ENCODE measurements at regions not wholly inside any gene's neighbourhood (a gene's known extent, or its start where the extent isn't known, plus 50 kb on each side); places are given as distances from the start of the nearest gene placed in this dataset.

DNA sequence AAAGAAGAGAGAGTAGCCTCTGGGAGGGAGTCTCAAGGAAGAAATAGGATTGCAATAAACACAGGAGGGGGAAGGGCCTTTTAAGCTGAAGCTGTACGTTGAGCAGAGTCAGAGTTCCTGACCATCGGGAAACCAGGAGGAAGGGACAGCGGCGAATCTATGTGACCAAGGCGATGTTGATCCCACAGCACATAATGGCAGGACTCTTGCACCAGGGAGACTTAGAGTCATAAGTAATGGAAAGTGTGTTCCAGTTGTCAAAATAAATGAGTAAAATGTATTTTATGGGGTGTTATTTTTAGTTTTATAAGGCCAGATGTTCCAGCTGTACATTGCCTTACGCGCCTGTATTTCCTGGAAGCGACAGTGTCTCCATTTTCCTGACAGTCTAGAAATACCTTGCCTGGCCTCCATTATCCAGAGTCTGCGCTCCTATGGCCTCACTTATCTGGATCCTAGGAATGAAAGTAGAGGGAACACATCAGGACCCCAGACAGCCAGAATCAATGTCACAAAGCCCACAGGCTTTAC, 152.8 kb upstream of the COPS8 start:
- WGBS (ENCODE audit: low lambda C conversion rate): 63% methylated on average over 9 of the region's 9 CpGs
- Histone ChIP-seq H2AFZ (ENCODE audit: low read depth) (no peak overlapping the region), H4K20me1 (ENCODE audit: insufficient read depth) (no peaks in the 10 kb centered on the region), H3K79me2 (ENCODE audit: insufficient read depth) (no peaks in the 10 kb centered on the region), H3K4me1 (ENCODE audit: control insufficient read depth in 1 of 2, insufficient read depth in 2 of 2, low read depth in 1 of 2, low read length in 1 of 2) (no peaks in the 10 kb centered on the region), H3K9me2 (no peaks in the 10 kb centered on the region), H3K9me3 (no peaks in the 10 kb centered on the region), H3K27ac (ENCODE audit: low read depth in 2 of 2, low read length in 1 of 2) (no peak overlapping the region), H3F3A (replicated peaks; ENCODE audit: insufficient read depth) (no peaks in the 10 kb centered on the region), H3K36me3 (replicated peaks in 1 of 2; ENCODE audit: control insufficient read depth in 1 of 2, insufficient read depth in 2 of 2, low read length in 1 of 2) (no peaks in the 10 kb centered on the region), H3K9ac (no peak overlapping the region), H3K4me3 (ENCODE audit: low read depth in 2 of 2, low read length in 1 of 2) (no peak overlapping the region), H3K27me3 (ENCODE audit: insufficient read depth) (no peaks in the 10 kb centered on the region; the same call in 1 of the 2 replicates), H3K4me2 (no peak overlapping the region)
- ChIA-PET CTCF (no interaction called here), POLR2A (no interaction called here)
- TF ChIP-seq, protein P1, sequence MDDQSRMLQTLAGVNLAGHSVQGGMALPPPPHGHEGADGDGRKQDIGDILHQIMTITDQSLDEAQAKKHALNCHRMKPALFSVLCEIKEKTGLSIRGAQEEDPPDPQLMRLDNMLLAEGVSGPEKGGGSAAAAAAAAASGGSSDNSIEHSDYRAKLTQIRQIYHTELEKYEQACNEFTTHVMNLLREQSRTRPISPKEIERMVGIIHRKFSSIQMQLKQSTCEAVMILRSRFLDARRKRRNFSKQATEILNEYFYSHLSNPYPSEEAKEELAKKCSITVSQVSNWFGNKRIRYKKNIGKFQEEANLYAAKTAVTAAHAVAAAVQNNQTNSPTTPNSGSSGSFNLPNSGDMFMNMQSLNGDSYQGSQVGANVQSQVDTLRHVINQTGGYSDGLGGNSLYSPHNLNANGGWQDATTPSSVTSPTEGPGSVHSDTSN (IDR thresholded peaks at IDR 0.05): no peak
- TF ChIP-seq FOXJ3 (CRISPR knock-in tag; IDR thresholded peaks at IDR 0.05) (no peak), NFIC (IDR thresholded peaks at IDR 0.05; ENCODE audit: borderline replicate concordance) (no peak), CHD2 (IDR thresholded peaks at IDR 0.05; ENCODE audit: low read length, partially characterized antibody) (no peak), ELF1 (IDR thresholded peaks at IDR 0.05) (no peak), MEF2A (IDR thresholded peaks at IDR 0.05; ENCODE audit: borderline replicate concordance, low read depth) (no peak), POLR2AphosphoS5 (IDR thresholded peaks at IDR 0.05; ENCODE audit: low read depth, low read length) (no peak), GATA2 (CRISPR knock-in tag; IDR thresholded peaks at IDR 0.05) (no peak), YY1 (IDR thresholded peaks at IDR 0.05; ENCODE audit: low read depth) (no peak), TCF12 (IDR thresholded peaks at IDR 0.05) (no peak)
- TF ChIP-seq, protein P2, sequence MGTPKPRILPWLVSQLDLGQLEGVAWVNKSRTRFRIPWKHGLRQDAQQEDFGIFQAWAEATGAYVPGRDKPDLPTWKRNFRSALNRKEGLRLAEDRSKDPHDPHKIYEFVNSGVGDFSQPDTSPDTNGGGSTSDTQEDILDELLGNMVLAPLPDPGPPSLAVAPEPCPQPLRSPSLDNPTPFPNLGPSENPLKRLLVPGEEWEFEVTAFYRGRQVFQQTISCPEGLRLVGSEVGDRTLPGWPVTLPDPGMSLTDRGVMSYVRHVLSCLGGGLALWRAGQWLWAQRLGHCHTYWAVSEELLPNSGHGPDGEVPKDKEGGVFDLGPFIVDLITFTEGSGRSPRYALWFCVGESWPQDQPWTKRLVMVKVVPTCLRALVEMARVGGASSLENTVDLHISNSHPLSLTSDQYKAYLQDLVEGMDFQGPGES (IDR thresholded peaks at IDR 0.05; ENCODE audit: low read depth, low read length): no peak
- DNase-seq: no peak

DNA sequence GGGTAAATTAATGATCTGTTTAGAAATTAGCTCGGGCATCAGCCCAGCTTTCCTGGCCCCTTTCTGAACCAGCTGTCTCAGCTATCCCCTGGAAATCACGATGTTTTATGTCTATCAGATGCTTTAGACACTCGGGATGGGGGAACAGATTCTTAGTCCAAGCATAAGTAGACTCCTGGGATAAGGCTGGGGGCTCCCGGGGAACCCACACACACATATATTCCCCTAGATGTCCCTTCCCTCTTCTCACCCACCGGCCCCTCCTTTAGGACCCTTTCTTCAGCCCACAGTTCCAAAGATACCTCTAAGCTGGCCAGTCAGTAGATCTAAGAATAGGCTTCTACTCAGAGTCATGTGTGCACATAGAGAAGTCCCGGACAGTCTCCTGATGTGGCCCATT, 151.5 kb upstream of the COPS8 start:
- H2AFZ ChIP-seq (ENCODE audit: low read depth): no peak overlapping the region
- CTCF ChIA-PET: no interaction called here
- H3K9ac ChIP-seq: no peak overlapping the region
- no peak overlapping the region for H3K4me3 ChIP-seq (ENCODE audit: low read depth in 2 of 2, low read length in 1 of 2)
- H3K9me2 ChIP-seq: no peaks in the 10 kb centered on the region
- H4K20me1 ChIP-seq (ENCODE audit: insufficient read depth): no peaks in the 10 kb centered on the region
- H3K79me2 ChIP-seq (ENCODE audit: insufficient read depth): no peaks in the 10 kb centered on the region
- no peaks in the 10 kb centered on the region for H3K36me3 ChIP-seq (replicated peaks in 1 of 2; ENCODE audit: control insufficient read depth in 1 of 2, insufficient read depth in 2 of 2, low read length in 1 of 2)
- no peak for DNase-seq
- POLR2A ChIA-PET: no interaction called here
- H3K27ac ChIP-seq (ENCODE audit: low read depth in 2 of 2, low read length in 1 of 2): no peak overlapping the region
- H3F3A ChIP-seq (replicated peaks; ENCODE audit: insufficient read depth): no peaks in the 10 kb centered on the region
- no peak overlapping the region for H3K4me2 ChIP-seq
- no peaks in the 10 kb centered on the region for H3K4me1 ChIP-seq (ENCODE audit: control insufficient read depth in 1 of 2, insufficient read depth in 2 of 2, low read depth in 1 of 2, low read length in 1 of 2)
- TF ChIP-seq MEF2A (IDR thresholded peaks at IDR 0.05; ENCODE audit: borderline replicate concordance, low read depth) (no peak), TAF1 (IDR thresholded peaks at IDR 0.05; ENCODE audit: borderline replicate concordance, low read depth, low read length) (no peak), USF1 (IDR thresholded peaks at IDR 0.05; ENCODE audit: borderline replicate concordance, low read depth) (no peak), ELF1 (IDR thresholded peaks at IDR 0.05) (no peak), NFIC (IDR thresholded peaks at IDR 0.05; ENCODE audit: borderline replicate concordance) (no peak)
- TF ChIP-seq, protein P2 (IDR thresholded peaks at IDR 0.05; ENCODE audit: low read depth, low read length): no peak
- WGBS (ENCODE audit: low lambda C conversion rate): 19% methylated on average over 6 of the region's 6 CpGs
- no peaks in the 10 kb centered on the region for H3K9me3 ChIP-seq
- H3K27me3 ChIP-seq (ENCODE audit: insufficient read depth): no peaks in the 10 kb centered on the region; the same call in 1 of the 2 replicates
